ENCODE measurements at regions not wholly inside any gene's neighbourhood (a gene's known extent, or its start where the extent isn't known, plus 50 kb on each side); places are given as distances from the start of the nearest gene placed in this dataset.

- DNase-seq (ENCODE audit: low read depth), result no peak
- TF ChIP-seq CTCF (IDR thresholded peaks at IDR 0.05; ENCODE audit: low read depth, low read length, missing control alignments), result no peak
- H3K4me3 ChIP-seq (ENCODE audit: low read depth, low read length), result no peak overlapping the region
These were observed 249.4 kb upstream of the ARPP21 start for GRCh38 chr3:35389907-35390306.

- H3K4me3 ChIP-seq (ENCODE audit: low read depth, low read length), result no peak overlapping the region
- no peak for TF ChIP-seq CTCF (IDR thresholded peaks at IDR 0.05; ENCODE audit: low read depth, low read length, missing control alignments)
- no peak for DNase-seq (ENCODE audit: low read depth)
These were observed 247.1 kb upstream of the ARPP21 start for GRCh38 chr3:35392187-35392586.

GRCh38 chr3:35393901-35394799 lies 245.2 kb upstream of the ARPP21 start:
- no peak for DNase-seq (ENCODE audit: low read depth)
- TF ChIP-seq CTCF (IDR thresholded peaks at IDR 0.05; ENCODE audit: low read depth, low read length, missing control alignments), result no peak
- no peak overlapping the region for H3K4me3 ChIP-seq (ENCODE audit: low read depth, low read length)

- no peak for DNase-seq (ENCODE audit: low read depth)
These were observed 244.4 kb upstream of the ARPP21 start for GRCh38 chr3:35394905-35395304.

GRCh38 chr3:35401671-35402070 lies 237.7 kb upstream of the ARPP21 start:
- TF ChIP-seq CTCF (IDR thresholded peaks at IDR 0.05; ENCODE audit: low read depth, low read length, missing control alignments), result no peak

More at GRCh38 chr3:35394905-35395304, 244.4 kb upstream of the ARPP21 start:
- TF ChIP-seq CTCF (IDR thresholded peaks at IDR 0.05; ENCODE audit: low read depth, low read length, missing control alignments), result no peak
- H3K4me3 ChIP-seq (ENCODE audit: low read depth, low read length), result no peak overlapping the region

GRCh38 chr3:35404571-35404970 lies 234.8 kb upstream of the ARPP21 start:
- no peak for TF ChIP-seq CTCF (IDR thresholded peaks at IDR 0.05; ENCODE audit: low read depth, low read length, missing control alignments)
- no peak for DNase-seq (ENCODE audit: low read depth)
- H3K4me3 ChIP-seq (ENCODE audit: low read depth, low read length), result no peak overlapping the region

More at GRCh38 chr3:35401671-35402070, 237.7 kb upstream of the ARPP21 start:
- H3K4me3 ChIP-seq (ENCODE audit: low read depth, low read length), result no peak overlapping the region
- DNase-seq (ENCODE audit: low read depth), result no peak

GRCh38 chr3:35408882-35409281 lies 230.4 kb upstream of the ARPP21 start:
- DNase-seq (ENCODE audit: low read depth), result no peak
- H3K4me3 ChIP-seq (ENCODE audit: low read depth, low read length), result no peak overlapping the region
- no peak for TF ChIP-seq CTCF (IDR thresholded peaks at IDR 0.05; ENCODE audit: low read depth, low read length, missing control alignments)

All from GM12864 (cell line).